ENCODE measurements at regions not wholly inside any gene's neighbourhood (a gene's known extent, or its start where the extent isn't known, plus 50 kb on each side); places are given as distances from the start of the nearest gene placed in this dataset.

- H3K4me1 ChIP-seq: no peaks in the 10 kb centered on the region
- intact Hi-C loops (cut with DNase I; ENCODE audit: low total_unique reads): no loop called here
- no peak for TF ChIP-seq CTCF (IDR thresholded peaks at IDR 0.05)
- no peak for TF ChIP-seq EP300 (IDR thresholded peaks at IDR 0.05)
- no peak for TF ChIP-seq POLR2AphosphoS5 (IDR thresholded peaks at IDR 0.05)
- no peak for TF ChIP-seq POLR2A (IDR thresholded peaks at IDR 0.05)
- no peaks in the 10 kb centered on the region for H3K27me3 ChIP-seq
- H3K27ac ChIP-seq: no peak overlapping the region
- no peaks in the 10 kb centered on the region for H3K9me3 ChIP-seq
- no peak for DNase-seq
- WGBS, 5 donors: 91 to 94% (median 94%) methylated on average over 7 of the region's 7 CpGs
- H3K4me3 ChIP-seq: no peak overlapping the region
- no peaks in the 10 kb centered on the region for H3K36me3 ChIP-seq
These were observed 77.0 kb upstream of the CERS6 start for GRCh38 chr2:168378960-168379669.

GRCh38 chr2:168380500-168380899, 75.6 kb upstream of the CERS6 start:
- no peaks in the 10 kb centered on the region for H3K36me3 ChIP-seq
- no peaks in the 10 kb centered on the region for H3K4me1 ChIP-seq
- no peak overlapping the region for H3K4me3 ChIP-seq
- no peak overlapping the region for H3K27ac ChIP-seq
- no peaks in the 10 kb centered on the region for H3K9me3 ChIP-seq
- DNase-seq: no peak
- no peaks in the 10 kb centered on the region for H3K27me3 ChIP-seq
- 92 to 97% (median 95%) methylated on average over 3 of the region's 3 CpGs for WGBS, 5 donors
- intact Hi-C loops (cut with DNase I; ENCODE audit: low total_unique reads): no loop called here
- TF ChIP-seq POLR2AphosphoS5 (IDR thresholded peaks at IDR 0.05): no peak
- TF ChIP-seq POLR2A (IDR thresholded peaks at IDR 0.05): no peak
- no peak for TF ChIP-seq EP300 (IDR thresholded peaks at IDR 0.05)
- TF ChIP-seq CTCF (IDR thresholded peaks at IDR 0.05): no peak

- Histone ChIP-seq H3K27me3 (no peaks in the 10 kb centered on the region), H3K27ac (no peak overlapping the region), H3K9me3 (no peaks in the 10 kb centered on the region), H3K36me3 (no peaks in the 10 kb centered on the region), H3K4me1 (no peaks in the 10 kb centered on the region), H3K4me3 (no peak overlapping the region)
- intact Hi-C loops (cut with DNase I; ENCODE audit: low total_unique reads): no loop called here
- WGBS, 5 donors: 19 to 46% (median 29%) methylated on average over 2 of the region's 2 CpGs
- no peak for TF ChIP-seq EP300 (IDR thresholded peaks at IDR 0.05)
- no peak for TF ChIP-seq POLR2AphosphoS5 (IDR thresholded peaks at IDR 0.05)
- no peak for TF ChIP-seq CTCF (IDR thresholded peaks at IDR 0.05)
- no peak for TF ChIP-seq POLR2A (IDR thresholded peaks at IDR 0.05)
- no peak for DNase-seq
These were observed 64.0 kb upstream of the CERS6 start for GRCh38 chr2:168392024-168392423.

GRCh38 chr2:168392797-168393196, 63.3 kb upstream of the CERS6 start:
- Histone ChIP-seq H3K9me3 (no peaks in the 10 kb centered on the region), H3K27ac (no peak overlapping the region), H3K4me3 (no peak overlapping the region), H3K36me3 (no peaks in the 10 kb centered on the region), H3K4me1 (no peaks in the 10 kb centered on the region), H3K27me3 (no peaks in the 10 kb centered on the region)
- DNase-seq: no peak
- intact Hi-C loops (cut with DNase I; ENCODE audit: low total_unique reads): no loop called here
- no peak for TF ChIP-seq POLR2AphosphoS5 (IDR thresholded peaks at IDR 0.05)
- TF ChIP-seq EP300 (IDR thresholded peaks at IDR 0.05): no peak
- no peak for TF ChIP-seq CTCF (IDR thresholded peaks at IDR 0.05)
- TF ChIP-seq POLR2A (IDR thresholded peaks at IDR 0.05): no peak
- WGBS, 5 donors: 83 to 96% (median 93%) methylated on average over 4 of the region's 4 CpGs
